Neural cell (in vitro differentiated cells): ENCODE measurements at regions not wholly inside any gene's neighbourhood (a gene's known extent, or its start where the extent isn't known, plus 50 kb on each side); places are given as distances from the start of the nearest gene placed in this dataset.
"Not testable (repeated sequence)": the region's sequence is repeated elsewhere in the genome, so short reads cannot be mapped to it uniquely, and the experiment has no call there.

ENCODE experiments used
- H2AFZ ChIP-seq: fragments of 200-600, 300-800 bp; sonication (generic), shearing (Covaris generic); 2 replicates; pipeline ENCODE4 v1.6.0; 2014; ENCODE audit warnings: low read depth, mild to moderate bottlenecking, antibody characterized with exemption, low read length, moderate library complexity
- H3F3A ChIP-seq: fragments of 200-600 bp; shearing (Covaris generic); 2 replicates; pipeline ENCODE4 v1.6.1; 2016; ENCODE audit warnings: mild to moderate bottlenecking, moderate library complexity, mixed read lengths, antibody characterized with exemption, low read length; ENCODE audit not compliant: insufficient read depth, poor library complexity, severe bottlenecking
- H3K27ac ChIP-seq: fragments of 200-600, 300-800 bp; sonication (generic), shearing (Covaris generic); 2 replicates; pipeline ENCODE4 v1.5.1; 2014; ENCODE audit warnings: mild to moderate bottlenecking, low read length, moderate library complexity
- H3K27me3 ChIP-seq: fragments of 300-800, 200-600 bp; sonication (generic), shearing (Covaris generic); 2 replicates; pipeline ENCODE4 v1.6.0; 2014; ENCODE audit warnings: mild to moderate bottlenecking, low read depth, low read length, moderate library complexity; ENCODE audit not compliant: insufficient read depth
- H3K36me3 ChIP-seq: fragments of 300-800, 200-600 bp; sonication (generic), shearing (Covaris generic); 2 replicates; pipeline ENCODE4 v1.5.1; 2014; ENCODE audit warnings: mild to moderate bottlenecking, antibody characterized with exemption, low read length, moderate library complexity; ENCODE audit not compliant: insufficient read depth
- H3K4me2 ChIP-seq: fragments of 300-800, 200-600 bp; sonication (generic), shearing (Covaris generic); 2 replicates; pipeline ENCODE4 v1.6.0; 2014; ENCODE audit warnings: mild to moderate bottlenecking, low read length
- H3K4me3 ChIP-seq: fragments of 300-800, 200-600 bp; sonication (generic), shearing (Covaris generic); 2 replicates; pipeline ENCODE4 v1.5.1; 2014; ENCODE audit warnings: mild to moderate bottlenecking, low read length, moderate library complexity
- H3K79me2 ChIP-seq: fragments of 200-600 bp; shearing (Covaris generic); replicated peaks from 2 replicates; pipeline ENCODE4 v1.6.0; 2014; ENCODE audit warnings: mild to moderate bottlenecking, low read length, moderate library complexity; ENCODE audit not compliant: insufficient read depth
- H3K9ac ChIP-seq: fragments of 300-800, 200-600 bp; sonication (generic), shearing (Covaris generic); 2 replicates; pipeline ENCODE4 v1.6.1; 2016; ENCODE audit warnings: mild to moderate bottlenecking, low read length, mixed read lengths
- H3K9me2 ChIP-seq: fragments of 200-600 bp; shearing (Covaris generic); 2 replicates; pipeline ENCODE4 v1.6.1; 2016; ENCODE audit warnings: mild to moderate bottlenecking, low read length, mixed read lengths; ENCODE audit not compliant: insufficient read depth
- H3K9me3 ChIP-seq: fragments of 200-600, 300-800 bp; sonication (generic), shearing (Covaris generic); 2 replicates; pipeline ENCODE4 v1.6.1; 2016; ENCODE audit warnings: mild to moderate bottlenecking, mixed run types, low read length, moderate library complexity, mixed read lengths
- H4K20me1 ChIP-seq: fragments of 200-600 bp; shearing (Covaris generic); 2 replicates; pipeline ENCODE4 v1.6.1; 2016; ENCODE audit warnings: mild to moderate bottlenecking, mixed run types; ENCODE audit not compliant: insufficient read depth
- CTCF ChIP-seq: fragments of 450-650 bp; IDR thresholded peaks from 2 replicates; pipeline ENCODE4 v1.5.1; 2014; ENCODE audit warnings: antibody characterized with exemption, mild to moderate bottlenecking, moderate library complexity; ENCODE audit not compliant: poor library complexity, severe bottlenecking
- EP300 ChIP-seq: fragments of 450-650 bp; conservative IDR thresholded peaks from 2 replicates; pipeline ENCODE4 v1.6.1; 2014; ENCODE audit warnings: antibody characterized with exemption, mild to moderate bottlenecking, moderate library complexity; ENCODE audit not compliant: poor library complexity, severe bottlenecking
- EZH2 ChIP-seq: fragments of 200-600, 300-800 bp; shearing (Covaris generic), sonication (generic); IDR thresholded peaks from 2 replicates; pipeline ENCODE4 v1.6.1; 2014; ENCODE audit warnings: antibody characterized with exemption, low read length, borderline replicate concordance, mild to moderate bottlenecking; ENCODE audit not compliant: insufficient read depth, poor library complexity, severe bottlenecking
- MXI1 ChIP-seq: fragments of 450-650 bp; conservative IDR thresholded peaks from 2 replicates; pipeline ENCODE4 v1.6.1; 2014; ENCODE audit warnings: antibody characterized with exemption, mild to moderate bottlenecking; ENCODE audit not compliant: poor library complexity, severe bottlenecking
- POLR2AphosphoS5 ChIP-seq: IDR thresholded peaks from 2 replicates; pipeline ENCODE4 v1.6.1; 2012
- RAD21 ChIP-seq: fragments of 450-650 bp; conservative IDR thresholded peaks from 2 replicates; pipeline ENCODE4 v1.6.1; 2014; ENCODE audit warnings: antibody characterized with exemption, mild to moderate bottlenecking, moderate library complexity
- REST ChIP-seq: IDR thresholded peaks from 2 replicates; pipeline ENCODE4 v1.6.1; 2012; ENCODE audit warnings: borderline replicate concordance
- SMC3 ChIP-seq: fragments of 450-650 bp; conservative IDR thresholded peaks from 2 replicates; pipeline ENCODE4 v1.6.1; 2014; ENCODE audit warnings: antibody characterized with exemption, mild to moderate bottlenecking, moderate library complexity; ENCODE audit not compliant: poor library complexity
- TAF1 ChIP-seq: IDR thresholded peaks from 2 replicates; pipeline ENCODE4 v1.6.1; 2012; ENCODE audit warnings: low read depth

GRCh38 chr2:145748927-145749326, 1229.0 kb upstream of the ZEB2 start:
- Histone ChIP-seq H3K27ac (no peak overlapping the region), H3K4me2 (no peak overlapping the region), H2AFZ (no peak overlapping the region), H4K20me1 (no peaks in the 10 kb centered on the region), H3F3A (no peaks in the 10 kb centered on the region), H3K9me2 (no peaks in the 10 kb centered on the region), H3K4me3 (no peak overlapping the region), H3K9me3 (no peaks in the 10 kb centered on the region), H3K79me2 (no peaks in the 10 kb centered on the region), H3K9ac (no peak overlapping the region), H3K36me3 (no peaks in the 10 kb centered on the region), H3K27me3 (no peaks in the 10 kb centered on the region)
- TF ChIP-seq CTCF (no peak), RAD21 (no peak), TAF1 (no peak), MXI1 (no peak), POLR2AphosphoS5 (no peak), EZH2 (no peak), EP300 (no peak), REST (no peak), SMC3 (no peak)

DNA sequence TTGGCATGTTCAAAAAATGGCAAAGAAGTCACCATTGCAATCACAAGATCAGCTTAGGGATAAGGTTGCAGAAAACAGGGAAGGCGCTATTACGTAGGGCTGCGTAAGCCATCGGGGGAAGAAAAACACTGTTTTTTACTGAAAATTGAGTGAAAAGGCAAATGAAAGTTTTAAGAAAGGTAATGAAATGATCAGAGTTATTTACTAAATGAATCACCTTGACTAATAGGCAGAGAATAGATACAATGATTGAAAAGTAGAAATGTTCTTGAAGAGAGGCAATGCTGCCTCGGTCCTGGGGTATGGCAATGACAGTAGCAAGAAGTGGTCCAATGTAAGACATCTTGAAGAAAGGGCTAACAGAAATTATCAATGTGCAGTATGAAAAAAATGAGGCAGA, 1227.8 kb upstream of the ZEB2 start:
- Histone ChIP-seq H3K27me3 (no peaks in the 10 kb centered on the region), H3K27ac (no peak overlapping the region), H3K9me3 (no peaks in the 10 kb centered on the region), H2AFZ (no peak overlapping the region), H4K20me1 (no peaks in the 10 kb centered on the region), H3K4me2 (no peak overlapping the region), H3F3A (no peaks in the 10 kb centered on the region), H3K36me3 (no peaks in the 10 kb centered on the region), H3K9ac (no peak overlapping the region), H3K4me3 (no peak overlapping the region), H3K9me2 (no peaks in the 10 kb centered on the region), H3K79me2 (no peaks in the 10 kb centered on the region)
- TF ChIP-seq TAF1 (no peak), SMC3 (no peak), EP300 (no peak), MXI1 (no peak), REST (no peak), POLR2AphosphoS5 (no peak), RAD21 (no peak), CTCF (no peak), EZH2 (no peak)

GRCh38 chr2:145745387-145745721, 1225.4 kb upstream of the ZEB2 start:
- not testable (repeated sequence) for H3K79me2 ChIP-seq, H3F3A ChIP-seq, H2AFZ ChIP-seq, H4K20me1 ChIP-seq, H3K4me3 ChIP-seq, H3K9me3 ChIP-seq, H3K4me2 ChIP-seq, H3K9me2 ChIP-seq, H3K27me3 ChIP-seq, H3K27ac ChIP-seq, H3K9ac ChIP-seq, H3K36me3 ChIP-seq
